ENCODE measurements at regions not wholly inside any gene's neighbourhood (a gene's known extent, or its start where the extent isn't known, plus 50 kb on each side); places are given as distances from the start of the nearest gene placed in this dataset.

DNA sequence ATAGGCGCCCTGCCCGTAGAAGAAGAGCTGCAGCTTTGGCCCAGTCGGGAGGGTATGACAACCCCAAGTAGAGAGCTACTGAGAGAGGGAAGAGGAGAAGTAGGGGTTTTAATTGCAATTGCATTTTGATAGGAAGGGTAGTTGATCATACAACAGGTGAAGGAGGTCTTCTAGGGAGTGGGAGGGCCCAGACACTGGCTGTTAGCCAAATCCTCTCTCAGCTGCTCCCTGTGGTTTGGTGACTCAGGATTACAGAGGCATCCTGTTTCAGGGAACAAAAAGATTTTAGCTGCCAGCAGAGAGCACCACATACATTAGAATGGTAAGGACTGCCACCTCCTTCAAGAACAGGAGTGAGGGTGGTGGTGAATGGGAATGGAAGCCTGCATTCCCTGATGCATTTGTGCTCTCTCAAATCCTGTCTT, 408.9 kb upstream of the THBS1 start:
- TF ChIP-seq, protein P1, sequence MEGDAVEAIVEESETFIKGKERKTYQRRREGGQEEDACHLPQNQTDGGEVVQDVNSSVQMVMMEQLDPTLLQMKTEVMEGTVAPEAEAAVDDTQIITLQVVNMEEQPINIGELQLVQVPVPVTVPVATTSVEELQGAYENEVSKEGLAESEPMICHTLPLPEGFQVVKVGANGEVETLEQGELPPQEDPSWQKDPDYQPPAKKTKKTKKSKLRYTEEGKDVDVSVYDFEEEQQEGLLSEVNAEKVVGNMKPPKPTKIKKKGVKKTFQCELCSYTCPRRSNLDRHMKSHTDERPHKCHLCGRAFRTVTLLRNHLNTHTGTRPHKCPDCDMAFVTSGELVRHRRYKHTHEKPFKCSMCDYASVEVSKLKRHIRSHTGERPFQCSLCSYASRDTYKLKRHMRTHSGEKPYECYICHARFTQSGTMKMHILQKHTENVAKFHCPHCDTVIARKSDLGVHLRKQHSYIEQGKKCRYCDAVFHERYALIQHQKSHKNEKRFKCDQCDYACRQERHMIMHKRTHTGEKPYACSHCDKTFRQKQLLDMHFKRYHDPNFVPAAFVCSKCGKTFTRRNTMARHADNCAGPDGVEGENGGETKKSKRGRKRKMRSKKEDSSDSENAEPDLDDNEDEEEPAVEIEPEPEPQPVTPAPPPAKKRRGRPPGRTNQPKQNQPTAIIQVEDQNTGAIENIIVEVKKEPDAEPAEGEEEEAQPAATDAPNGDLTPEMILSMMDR (IDR thresholded peaks at IDR 0.05): peak; percentile 45; the same call in 1 of the 2 replicates

DNA sequence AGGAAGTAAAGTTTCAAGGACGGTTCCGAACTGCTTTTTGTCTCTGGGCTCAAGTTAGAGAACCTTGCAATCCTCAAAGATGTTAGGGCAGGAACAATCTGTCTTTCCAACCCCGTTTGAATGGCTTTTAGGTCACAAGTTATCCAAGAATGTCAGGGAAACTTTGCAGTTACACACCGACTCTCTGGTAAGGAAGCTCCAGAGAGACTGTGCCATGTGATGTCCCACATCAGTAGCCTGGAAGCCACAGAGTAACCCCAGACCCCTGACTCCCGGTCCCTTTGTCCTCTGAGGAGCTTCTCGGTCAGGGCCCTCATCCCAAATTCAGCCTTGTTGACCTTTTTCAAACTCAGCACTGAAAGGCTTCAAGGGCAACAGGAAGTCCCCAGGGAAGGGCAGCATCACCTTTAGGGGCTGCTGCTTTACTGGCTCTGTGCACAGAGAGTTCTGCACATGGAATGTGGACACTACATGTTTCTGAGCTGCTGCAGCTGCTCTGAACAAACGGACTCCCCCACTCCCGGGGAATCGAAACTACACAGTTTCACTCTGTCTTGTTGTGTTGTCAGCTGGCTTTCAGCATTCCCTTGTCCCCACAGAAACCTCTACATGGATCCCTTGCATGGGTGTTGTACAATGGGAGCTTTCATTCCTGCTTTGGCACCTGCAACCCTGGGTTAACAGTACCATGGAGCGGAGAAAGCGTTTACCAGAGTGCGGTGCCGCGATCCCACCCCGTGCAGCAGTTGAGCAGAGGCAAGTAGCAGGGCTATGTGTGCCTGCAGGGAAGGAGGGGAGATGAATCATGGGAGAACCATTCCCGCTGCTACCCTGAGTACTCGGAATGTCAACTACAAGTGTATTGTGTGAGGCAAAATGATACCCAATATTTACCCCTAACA, 408.2 kb upstream of the THBS1 start:
- TF ChIP-seq, protein P1 (IDR thresholded peaks at IDR 0.05): peak; percentile 5; the same call in 1 of the 2 replicates

DNA sequence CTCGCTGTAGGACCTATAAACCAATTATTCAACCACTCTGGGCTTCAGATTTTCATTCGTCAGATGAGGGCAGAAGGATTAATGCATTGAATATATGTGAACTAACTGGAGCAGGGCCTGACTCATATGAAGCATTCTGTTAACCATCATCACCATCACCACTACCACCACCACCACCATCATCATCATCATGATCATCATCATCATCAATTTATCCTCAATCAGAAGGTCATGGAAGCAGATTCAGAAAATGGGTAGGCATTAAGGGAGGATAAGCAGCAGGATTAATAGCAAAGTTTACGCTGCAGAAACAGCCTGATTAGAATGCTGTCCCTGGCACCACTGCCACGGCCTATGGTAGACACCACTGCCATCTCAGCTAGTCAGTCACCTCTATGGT, 407.5 kb upstream of the THBS1 start:
- TF ChIP-seq, protein P1 (IDR thresholded peaks at IDR 0.05): no peak

DNA sequence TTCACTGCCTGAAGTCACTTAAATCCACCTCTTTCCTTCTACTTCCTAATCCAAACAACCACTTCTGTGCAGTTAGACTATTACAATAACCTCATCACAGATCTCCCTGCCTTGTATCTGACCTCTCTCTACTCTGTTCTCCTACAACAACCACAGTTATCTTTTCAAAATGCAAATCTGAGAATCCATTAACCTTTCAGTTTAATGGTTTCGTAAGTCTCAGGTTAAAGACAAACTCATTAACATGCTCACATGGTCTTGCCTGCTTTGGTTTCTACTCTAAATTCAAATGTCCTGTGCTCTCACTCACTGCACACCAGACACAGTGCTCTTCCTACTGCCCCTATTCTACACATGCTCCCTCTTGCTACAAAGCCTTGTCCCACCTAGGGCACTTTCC, 406.5 kb upstream of the THBS1 start:
- TF ChIP-seq, protein P1 (IDR thresholded peaks at IDR 0.05): no peak

DNA sequence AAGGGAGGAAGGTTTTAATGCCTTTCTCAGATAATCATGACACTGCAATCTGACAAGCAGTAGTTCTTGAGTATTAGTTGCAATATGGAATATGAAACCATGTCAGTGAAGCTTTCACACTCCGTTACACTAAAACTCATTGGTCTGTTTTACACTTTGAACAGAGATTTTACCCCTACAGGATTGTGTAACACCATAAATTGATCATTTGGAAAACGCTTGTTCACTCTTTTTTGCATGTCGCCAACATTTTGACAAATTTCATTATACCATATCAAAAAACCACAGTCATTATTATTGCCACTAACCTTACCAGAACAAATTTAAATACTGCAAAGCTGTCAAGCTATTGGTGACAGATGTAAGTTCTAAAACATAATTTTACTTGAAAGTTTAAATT, 404.8 kb upstream of the THBS1 start:
- TF ChIP-seq, protein P1 (IDR thresholded peaks at IDR 0.05): no peak

DNA sequence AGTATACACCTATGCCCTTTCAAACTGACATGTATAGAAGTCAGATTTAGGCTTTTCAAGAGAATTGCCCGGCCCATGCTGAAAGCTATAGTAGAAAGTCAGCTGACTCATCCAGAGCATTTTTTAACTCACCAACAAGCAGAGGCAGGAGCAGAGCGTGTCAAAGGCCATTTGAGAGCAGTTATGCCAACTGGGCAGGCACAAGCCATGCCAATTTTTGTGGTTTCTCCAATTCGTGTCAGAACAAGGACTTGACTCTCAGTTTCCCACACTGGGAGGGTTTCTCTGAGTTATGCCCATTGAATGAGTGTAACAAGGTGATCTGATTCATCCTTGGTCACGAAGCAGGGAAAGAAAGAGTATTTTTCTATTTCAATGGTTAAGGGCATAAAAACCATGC, 403.3 kb upstream of the THBS1 start:
- TF ChIP-seq, protein P1 (IDR thresholded peaks at IDR 0.05): no peak

DNA sequence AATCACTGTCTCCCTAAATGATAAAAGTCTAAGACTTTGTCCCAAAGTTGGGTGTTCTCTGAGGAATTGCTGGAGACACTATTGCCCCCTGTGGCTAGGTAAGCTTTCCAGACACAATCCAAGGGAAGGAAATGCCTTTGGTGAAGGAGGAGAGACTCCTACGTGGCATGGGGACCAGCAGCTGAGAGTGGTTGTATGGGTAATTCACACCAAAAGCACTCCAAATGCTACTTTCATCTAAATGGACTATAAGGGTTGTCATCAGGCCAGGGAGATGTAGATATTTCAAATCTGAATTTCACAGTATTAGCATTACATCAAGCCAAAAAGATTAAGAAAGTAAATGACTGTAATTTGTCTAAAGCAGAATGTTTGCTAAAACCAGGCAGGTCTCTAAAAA, 400.8 kb upstream of the THBS1 start:
- TF ChIP-seq, protein P1 (IDR thresholded peaks at IDR 0.05): no peak

All from LNCAP (cell line).